ENCODE measurements at regions not wholly inside any gene's neighbourhood (a gene's known extent, or its start where the extent isn't known, plus 50 kb on each side); places are given as distances from the start of the nearest gene placed in this dataset.

DNA sequence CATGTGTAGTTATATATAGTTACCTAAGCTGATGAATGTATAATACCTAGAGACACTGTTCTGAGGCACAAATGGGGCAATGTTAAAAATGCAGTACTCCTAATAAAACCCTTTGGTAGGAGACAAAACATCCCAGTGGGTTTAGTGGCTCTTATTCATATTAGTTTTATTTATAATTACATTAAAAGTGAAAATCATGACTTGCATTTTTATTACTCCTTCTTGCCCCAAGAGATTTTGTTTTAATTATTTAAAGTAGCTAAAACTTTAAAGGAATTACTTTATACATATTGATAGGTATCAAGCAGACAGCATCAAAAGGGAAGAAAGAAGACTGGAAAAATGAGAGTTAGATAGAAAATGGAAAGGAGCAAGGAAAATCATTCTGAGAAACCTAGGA lies 688.6 kb downstream of the GALC start:
- Histone ChIP-seq H3K9me3 (no peaks in the 10 kb centered on the region), H3K27ac (no peak overlapping the region), H3K36me3 (no peaks in the 10 kb centered on the region), H3K4me3 (no peak overlapping the region), H3K27me3 (no peaks in the 10 kb centered on the region), H3K4me1 (no peaks in the 10 kb centered on the region)
- intact Hi-C loops (cut with DNase I), result no loop called here
- DNase-seq (no peak), ATAC-seq (no peak), FAIRE-seq (no peak)
- TF ChIP-seq, protein P1, sequence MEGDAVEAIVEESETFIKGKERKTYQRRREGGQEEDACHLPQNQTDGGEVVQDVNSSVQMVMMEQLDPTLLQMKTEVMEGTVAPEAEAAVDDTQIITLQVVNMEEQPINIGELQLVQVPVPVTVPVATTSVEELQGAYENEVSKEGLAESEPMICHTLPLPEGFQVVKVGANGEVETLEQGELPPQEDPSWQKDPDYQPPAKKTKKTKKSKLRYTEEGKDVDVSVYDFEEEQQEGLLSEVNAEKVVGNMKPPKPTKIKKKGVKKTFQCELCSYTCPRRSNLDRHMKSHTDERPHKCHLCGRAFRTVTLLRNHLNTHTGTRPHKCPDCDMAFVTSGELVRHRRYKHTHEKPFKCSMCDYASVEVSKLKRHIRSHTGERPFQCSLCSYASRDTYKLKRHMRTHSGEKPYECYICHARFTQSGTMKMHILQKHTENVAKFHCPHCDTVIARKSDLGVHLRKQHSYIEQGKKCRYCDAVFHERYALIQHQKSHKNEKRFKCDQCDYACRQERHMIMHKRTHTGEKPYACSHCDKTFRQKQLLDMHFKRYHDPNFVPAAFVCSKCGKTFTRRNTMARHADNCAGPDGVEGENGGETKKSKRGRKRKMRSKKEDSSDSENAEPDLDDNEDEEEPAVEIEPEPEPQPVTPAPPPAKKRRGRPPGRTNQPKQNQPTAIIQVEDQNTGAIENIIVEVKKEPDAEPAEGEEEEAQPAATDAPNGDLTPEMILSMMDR (IDR thresholded peaks at IDR 0.05), result no peak

- DNase-seq (no peak), ATAC-seq (no peak), FAIRE-seq (no peak)
- H3K9me3 ChIP-seq, result no peaks in the 10 kb centered on the region
- H3K27me3 ChIP-seq, result no peaks in the 10 kb centered on the region
- no peak overlapping the region for H3K4me3 ChIP-seq
- H3K27ac ChIP-seq, result no peak overlapping the region
- H3K36me3 ChIP-seq, result no peaks in the 10 kb centered on the region
- WGBS, 2 donors, result 57 to 69% methylated on average over 1 of the region's 1 CpG
- TF ChIP-seq, protein P1 (IDR thresholded peaks at IDR 0.05), result no peak
- H3K4me1 ChIP-seq, result peaks cover 0 to 5% (median 2%) of the 10 kb centered on the region in 3 donors
- intact Hi-C loops (cut with DNase I), result no loop called here
Observed at GRCh38 chr14:87286826-87287225, 706.2 kb downstream of the GALC start.

GRCh38 chr14:87286191-87286590 lies 706.8 kb downstream of the GALC start:
- Histone ChIP-seq H3K36me3 (no peaks in the 10 kb centered on the region), H3K9me3 (no peaks in the 10 kb centered on the region), H3K4me3 (no peak overlapping the region), H3K27ac (no peak overlapping the region), H3K4me1 (peaks cover 0 to 5% (median 2%) of the 10 kb centered on the region in 3 donors), H3K27me3 (no peaks in the 10 kb centered on the region)
- TF ChIP-seq, protein P1 (IDR thresholded peaks at IDR 0.05), result no peak
- ATAC-seq (no peak), DNase-seq (no peak), FAIRE-seq (no peak)
- intact Hi-C loops (cut with DNase I), result no loop called here
- 83 to 90% methylated on average over 1 of the region's 1 CpG for WGBS, 2 donors

DNA sequence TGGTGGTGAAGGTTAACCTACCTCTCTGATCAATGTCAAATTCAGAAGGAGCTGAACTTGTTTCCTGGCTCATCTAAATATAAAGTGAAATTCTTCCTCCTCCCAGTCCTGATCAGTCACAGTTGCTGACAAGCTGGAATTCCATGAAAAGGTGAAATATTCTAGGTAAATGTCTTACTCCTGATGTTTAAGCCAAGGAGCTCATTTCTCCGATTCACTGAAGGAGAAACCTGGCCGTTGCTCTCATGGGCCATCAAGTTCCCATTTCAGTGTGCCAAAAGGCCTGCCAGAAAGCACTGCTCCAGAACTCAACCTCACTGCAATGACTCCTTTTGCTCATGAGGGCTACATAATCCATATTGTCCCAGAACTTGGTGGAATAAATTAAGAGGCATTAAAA lies 707.5 kb downstream of the GALC start:
- Histone ChIP-seq H3K4me1 (peaks cover 0 to 5% (median 2%) of the 10 kb centered on the region in 3 donors), H3K27ac (no peak overlapping the region), H3K4me3 (no peak overlapping the region), H3K36me3 (no peaks in the 10 kb centered on the region), H3K27me3 (no peaks in the 10 kb centered on the region), H3K9me3 (no peaks in the 10 kb centered on the region)
- WGBS, 2 donors, result 80 to 92% methylated on average over 2 of the region's 2 CpGs
- no peak for ATAC-seq
- TF ChIP-seq, protein P1 (IDR thresholded peaks at IDR 0.05), result no peak
- intact Hi-C loops (cut with DNase I), result no loop called here
- no peak for FAIRE-seq
- DNase-seq, result no peak

- Histone ChIP-seq H3K9me3 (no peaks in the 10 kb centered on the region), H3K27ac (no peak overlapping the region), H3K27me3 (no peaks in the 10 kb centered on the region), H3K36me3 (no peaks in the 10 kb centered on the region), H3K4me1 (peaks cover 0 to 5% (median 2%) of the 10 kb centered on the region in 3 donors), H3K4me3 (no peak overlapping the region)
- peak in 2 of 4 donors; percentile 52 to 62 for ATAC-seq
- intact Hi-C loops (cut with DNase I), result no loop called here
- TF ChIP-seq, protein P1 (IDR thresholded peaks at IDR 0.05), result no peak
- FAIRE-seq, result no peak
- DNase-seq, result no peak
- whole genome bisulfite sequencing, 2 donors, result 81 to 83% methylated on average over 5 of the region's 5 CpGs
Observed at GRCh38 chr14:87283547-87283946, 709.4 kb downstream of the GALC start.
